ENCODE measurements at regions not wholly inside any gene's neighbourhood (a gene's known extent, or its start where the extent isn't known, plus 50 kb on each side); places are given as distances from the start of the nearest gene placed in this dataset.

- Histone ChIP-seq H3K27me3 (replicated peaks; ENCODE audit: insufficient read depth, low read length) (no peaks in the 10 kb centered on the region), H3K4me3 (ENCODE audit: low read length) (no peak overlapping the region), H3F3A (ENCODE audit: insufficient read depth, low read length) (no peaks in the 10 kb centered on the region), H3K9me3 (replicated peaks; ENCODE audit: insufficient read depth, low read length) (no peaks in the 10 kb centered on the region), H3K9me2 (replicated peaks; ENCODE audit: insufficient read depth, low read length) (no peaks in the 10 kb centered on the region), H3K79me2 (ENCODE audit: low read length) (no peaks in the 10 kb centered on the region), H2AFZ (ENCODE audit: low read length) (no peak overlapping the region), H3K4me2 (ENCODE audit: low read depth, low read length) (no peak overlapping the region), H3K27ac (ENCODE audit: low read length) (no peak overlapping the region), H3K36me3 (replicated peaks; ENCODE audit: insufficient read depth, low read length) (no peaks in the 10 kb centered on the region), H4K20me1 (ENCODE audit: insufficient read depth, low read length) (no peaks in the 10 kb centered on the region), H3K4me1 (ENCODE audit: low read length) (no peaks in the 10 kb centered on the region), H3K9ac (ENCODE audit: low read length) (no peak overlapping the region)
- TF ChIP-seq EZH2 (optimal IDR thresholded peaks at IDR 0.05; ENCODE audit: low read depth, low read length) (no peak), CTCF (IDR thresholded peaks at IDR 0.05; ENCODE audit: low read length) (no peak), EZH2phosphoT487 (IDR thresholded peaks at IDR 0.05; ENCODE audit: low read length) (no peak)
- no peak for DNase-seq
Observed at GRCh38 chr16:77564791-77565390, 130.1 kb upstream of the ADAMTS18 start.

DNA sequence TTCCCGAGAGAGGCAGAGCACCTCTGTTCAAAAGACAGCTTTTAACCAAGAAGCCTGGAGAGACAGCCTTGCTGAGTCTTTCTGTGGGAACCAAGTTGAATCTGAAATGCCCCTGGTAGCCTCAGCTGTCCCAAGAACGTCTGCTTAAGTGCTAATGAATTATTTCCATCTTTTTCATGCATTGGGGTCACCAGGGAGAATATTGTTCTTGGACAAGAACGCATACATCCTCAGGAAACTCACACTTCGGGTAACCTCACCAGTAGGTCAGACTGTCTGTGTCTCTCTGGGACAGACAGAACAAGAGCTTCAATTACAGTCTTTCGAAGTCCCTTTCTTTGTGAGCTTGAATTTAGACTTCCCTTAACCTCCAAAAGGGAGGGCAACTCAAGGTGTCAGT is 134.6 kb upstream of the ADAMTS18 start:
- H3K27me3 ChIP-seq (replicated peaks; ENCODE audit: insufficient read depth, low read length), result no peaks in the 10 kb centered on the region

DNA sequence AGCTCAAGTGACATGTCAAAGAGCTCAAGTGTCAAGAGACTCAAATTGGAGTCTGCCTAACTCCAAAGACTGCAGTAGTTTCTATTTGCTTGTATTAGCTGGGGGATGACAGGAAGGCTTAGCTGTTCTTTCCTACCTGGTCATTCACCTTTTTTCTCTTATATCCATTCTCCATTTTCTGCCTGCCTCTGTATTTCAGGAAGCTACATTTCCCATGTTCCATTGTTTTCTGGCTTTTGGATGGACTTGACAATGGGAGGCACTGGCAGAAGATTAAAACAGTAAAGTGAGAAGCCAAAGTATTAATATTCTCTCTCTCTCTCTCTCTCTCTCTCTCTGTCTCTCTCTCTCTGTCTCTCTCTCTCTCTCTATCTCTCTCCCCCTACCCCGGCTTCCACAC is 135.7 kb upstream of the ADAMTS18 start:
- DNase-seq, result no peak
- H3K9ac ChIP-seq (ENCODE audit: low read length), result no peak overlapping the region
- H3K27ac ChIP-seq (ENCODE audit: low read length), result no peak overlapping the region
- H3K4me2 ChIP-seq (ENCODE audit: low read depth, low read length), result no peak overlapping the region
- no peaks in the 10 kb centered on the region for H3K27me3 ChIP-seq (replicated peaks; ENCODE audit: insufficient read depth, low read length)
- H3K79me2 ChIP-seq (ENCODE audit: low read length), result no peaks in the 10 kb centered on the region
- H2AFZ ChIP-seq (ENCODE audit: low read length), result no peak overlapping the region
- no peak for TF ChIP-seq EZH2phosphoT487 (IDR thresholded peaks at IDR 0.05; ENCODE audit: low read length)
- TF ChIP-seq CTCF (IDR thresholded peaks at IDR 0.05; ENCODE audit: low read length), result no peak
- no peak for TF ChIP-seq EZH2 (optimal IDR thresholded peaks at IDR 0.05; ENCODE audit: low read depth, low read length)
- no peaks in the 10 kb centered on the region for H3K36me3 ChIP-seq (replicated peaks; ENCODE audit: insufficient read depth, low read length)
- H3K9me3 ChIP-seq (replicated peaks; ENCODE audit: insufficient read depth, low read length), result no peaks in the 10 kb centered on the region
- H3K4me3 ChIP-seq (ENCODE audit: low read length), result no peak overlapping the region
- H3K9me2 ChIP-seq (replicated peaks; ENCODE audit: insufficient read depth, low read length), result no peaks in the 10 kb centered on the region
- H3F3A ChIP-seq (ENCODE audit: insufficient read depth, low read length), result no peaks in the 10 kb centered on the region
- no peaks in the 10 kb centered on the region for H4K20me1 ChIP-seq (ENCODE audit: insufficient read depth, low read length)
- no peaks in the 10 kb centered on the region for H3K4me1 ChIP-seq (ENCODE audit: low read length)

More for the DNA sequence above, 134.6 kb upstream of the ADAMTS18 start:
- Histone ChIP-seq H3K9me3 (replicated peaks; ENCODE audit: insufficient read depth, low read length) (no peaks in the 10 kb centered on the region), H4K20me1 (ENCODE audit: insufficient read depth, low read length) (no peaks in the 10 kb centered on the region), H3K4me1 (ENCODE audit: low read length) (no peaks in the 10 kb centered on the region), H3K79me2 (ENCODE audit: low read length) (no peaks in the 10 kb centered on the region), H3K4me2 (ENCODE audit: low read depth, low read length) (no peak overlapping the region), H3K9ac (ENCODE audit: low read length) (no peak overlapping the region), H3K4me3 (ENCODE audit: low read length) (no peak overlapping the region), H3K27ac (ENCODE audit: low read length) (no peak overlapping the region), H3F3A (ENCODE audit: insufficient read depth, low read length) (no peaks in the 10 kb centered on the region), H2AFZ (ENCODE audit: low read length) (no peak overlapping the region), H3K9me2 (replicated peaks; ENCODE audit: insufficient read depth, low read length) (no peaks in the 10 kb centered on the region), H3K36me3 (replicated peaks; ENCODE audit: insufficient read depth, low read length) (no peaks in the 10 kb centered on the region)
- DNase-seq, result no peak
- TF ChIP-seq EZH2phosphoT487 (IDR thresholded peaks at IDR 0.05; ENCODE audit: low read length), result no peak

GRCh38 chr16:77571115-77571862 is 136.5 kb upstream of the ADAMTS18 start:
- Histone ChIP-seq H3K9me2 (replicated peaks; ENCODE audit: insufficient read depth, low read length) (no peaks in the 10 kb centered on the region), H3K9ac (ENCODE audit: low read length) (no peak overlapping the region), H3F3A (ENCODE audit: insufficient read depth, low read length) (no peaks in the 10 kb centered on the region), H3K4me3 (ENCODE audit: low read length) (no peak overlapping the region), H3K27ac (ENCODE audit: low read length) (no peak overlapping the region), H3K79me2 (ENCODE audit: low read length) (no peaks in the 10 kb centered on the region), H3K4me1 (ENCODE audit: low read length) (no peaks in the 10 kb centered on the region), H2AFZ (ENCODE audit: low read length) (no peak overlapping the region), H4K20me1 (ENCODE audit: insufficient read depth, low read length) (no peaks in the 10 kb centered on the region), H3K36me3 (replicated peaks; ENCODE audit: insufficient read depth, low read length) (no peaks in the 10 kb centered on the region), H3K9me3 (replicated peaks; ENCODE audit: insufficient read depth, low read length) (no peaks in the 10 kb centered on the region), H3K4me2 (ENCODE audit: low read depth, low read length) (no peak overlapping the region), H3K27me3 (replicated peaks; ENCODE audit: insufficient read depth, low read length) (no peaks in the 10 kb centered on the region)
- DNase-seq, result no peak
- TF ChIP-seq EZH2phosphoT487 (IDR thresholded peaks at IDR 0.05; ENCODE audit: low read length), result no peak
- TF ChIP-seq CTCF (IDR thresholded peaks at IDR 0.05; ENCODE audit: low read length), result no peak
- no peak for TF ChIP-seq EZH2 (optimal IDR thresholded peaks at IDR 0.05; ENCODE audit: low read depth, low read length)
